ENCODE measurements at regions not wholly inside any gene's neighbourhood (a gene's known extent, or its start where the extent isn't known, plus 50 kb on each side); places are given as distances from the start of the nearest gene placed in this dataset.

DNA sequence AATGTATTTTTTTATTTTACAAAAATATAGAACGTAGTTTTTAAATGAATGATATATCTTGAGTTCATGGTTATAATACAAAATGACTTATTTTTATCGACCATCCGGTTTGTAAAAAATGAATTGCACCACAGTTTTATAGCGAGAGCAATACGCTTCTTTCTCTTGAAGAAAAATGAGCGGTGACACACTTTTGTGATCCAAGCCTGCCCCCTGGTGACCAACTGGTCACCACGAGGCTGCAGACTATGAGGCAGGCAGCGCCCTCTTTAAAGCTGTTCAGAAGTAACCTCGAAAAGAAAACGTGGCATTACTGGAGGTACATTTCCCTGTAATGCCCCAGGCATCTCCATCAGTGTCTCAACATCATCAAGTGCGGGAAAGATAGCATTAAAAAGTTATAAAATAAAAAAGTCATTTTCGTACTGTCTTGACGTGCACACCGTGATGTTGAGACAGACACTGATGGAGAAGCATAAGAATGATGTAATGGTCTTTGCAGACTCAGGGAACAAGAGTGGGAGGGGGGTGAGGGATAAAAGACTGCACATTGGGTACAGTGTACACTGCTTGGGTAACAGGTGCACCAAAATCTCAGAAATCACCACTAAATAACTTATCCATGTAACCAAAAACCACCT is 734.2 kb upstream of the ADAMTS5 start:
- peak; percentile 84 for DNase-seq
- no peaks in the 10 kb centered on the region for H3K9me3 Mint-ChIP-seq (ENCODE audit: unreplicated experiment)
- H3K27ac Mint-ChIP-seq (ENCODE audit: unreplicated experiment): no peak overlapping the region
- no peaks in the 10 kb centered on the region for H3K4me1 Mint-ChIP-seq (ENCODE audit: low read depth, unreplicated experiment)
- TF ChIP-seq, protein P1, sequence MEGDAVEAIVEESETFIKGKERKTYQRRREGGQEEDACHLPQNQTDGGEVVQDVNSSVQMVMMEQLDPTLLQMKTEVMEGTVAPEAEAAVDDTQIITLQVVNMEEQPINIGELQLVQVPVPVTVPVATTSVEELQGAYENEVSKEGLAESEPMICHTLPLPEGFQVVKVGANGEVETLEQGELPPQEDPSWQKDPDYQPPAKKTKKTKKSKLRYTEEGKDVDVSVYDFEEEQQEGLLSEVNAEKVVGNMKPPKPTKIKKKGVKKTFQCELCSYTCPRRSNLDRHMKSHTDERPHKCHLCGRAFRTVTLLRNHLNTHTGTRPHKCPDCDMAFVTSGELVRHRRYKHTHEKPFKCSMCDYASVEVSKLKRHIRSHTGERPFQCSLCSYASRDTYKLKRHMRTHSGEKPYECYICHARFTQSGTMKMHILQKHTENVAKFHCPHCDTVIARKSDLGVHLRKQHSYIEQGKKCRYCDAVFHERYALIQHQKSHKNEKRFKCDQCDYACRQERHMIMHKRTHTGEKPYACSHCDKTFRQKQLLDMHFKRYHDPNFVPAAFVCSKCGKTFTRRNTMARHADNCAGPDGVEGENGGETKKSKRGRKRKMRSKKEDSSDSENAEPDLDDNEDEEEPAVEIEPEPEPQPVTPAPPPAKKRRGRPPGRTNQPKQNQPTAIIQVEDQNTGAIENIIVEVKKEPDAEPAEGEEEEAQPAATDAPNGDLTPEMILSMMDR (IDR thresholded peaks at IDR 0.05; ENCODE audit: partially characterized antibody, unreplicated experiment): peak; percentile 84
- H3K4me3 Mint-ChIP-seq (ENCODE audit: unreplicated experiment): peak overlapping the region; percentile 51
- H3K27me3 Mint-ChIP-seq (ENCODE audit: unreplicated experiment): peaks cover 4% of the 10 kb centered on the region
- no peaks in the 10 kb centered on the region for H3K36me3 Mint-ChIP-seq (ENCODE audit: unreplicated experiment)

DNA sequence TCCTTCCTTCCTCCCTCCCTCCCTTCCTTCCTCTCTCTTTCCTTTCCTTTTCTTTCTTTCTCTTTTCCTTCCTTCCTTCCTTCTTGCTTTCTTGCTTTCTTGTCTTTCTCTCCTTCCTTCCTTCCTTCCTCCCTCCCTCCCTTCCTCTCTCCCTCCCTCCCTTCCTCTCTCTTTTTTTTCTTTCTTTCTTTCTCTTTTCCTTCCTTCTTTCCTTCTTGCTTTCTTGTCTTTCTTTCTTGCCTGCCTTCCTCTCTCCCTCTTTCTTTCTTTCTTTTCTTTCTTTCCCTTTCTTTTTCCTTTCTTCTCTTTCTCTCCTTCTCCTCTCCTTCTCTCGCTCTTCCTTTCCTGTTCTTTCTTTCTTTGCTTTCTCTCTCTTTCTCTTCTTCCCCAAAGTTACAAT is 728.4 kb upstream of the ADAMTS5 start:
- Mint-ChIP-seq H3K4me1 (ENCODE audit: low read depth, unreplicated experiment) (no peaks in the 10 kb centered on the region), H3K36me3 (ENCODE audit: unreplicated experiment) (no peaks in the 10 kb centered on the region), H3K27me3 (ENCODE audit: unreplicated experiment) (peaks cover 1% of the 10 kb centered on the region), H3K4me3 (ENCODE audit: unreplicated experiment) (no peak overlapping the region), H3K9me3 (ENCODE audit: unreplicated experiment) (no peaks in the 10 kb centered on the region), H3K27ac (ENCODE audit: unreplicated experiment) (no peak overlapping the region)
- TF ChIP-seq, protein P1 (IDR thresholded peaks at IDR 0.05; ENCODE audit: partially characterized antibody, unreplicated experiment): no peak
- no peak for DNase-seq

DNA sequence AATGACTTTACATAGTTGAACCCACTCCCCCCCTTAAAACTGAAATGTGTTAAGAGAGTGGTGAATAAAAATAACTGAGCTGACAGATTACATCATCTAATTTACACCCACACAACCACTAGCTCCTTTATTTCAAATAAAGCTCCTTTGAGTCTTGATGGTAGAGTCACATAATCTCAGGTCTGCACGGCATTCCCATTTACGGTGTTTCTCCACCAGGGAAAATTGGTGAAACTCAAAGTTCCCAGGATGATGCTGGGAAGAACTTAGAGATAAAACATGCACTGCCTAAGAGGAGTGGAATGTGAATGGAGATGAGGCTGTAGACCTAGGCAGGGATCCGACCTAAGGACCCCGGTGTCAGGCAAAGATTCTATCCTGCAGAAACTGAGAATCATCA is 727.8 kb upstream of the ADAMTS5 start:
- Mint-ChIP-seq H3K27me3 (ENCODE audit: unreplicated experiment) (peaks cover 1% of the 10 kb centered on the region), H3K36me3 (ENCODE audit: unreplicated experiment) (no peaks in the 10 kb centered on the region), H3K4me3 (ENCODE audit: unreplicated experiment) (no peak overlapping the region), H3K27ac (ENCODE audit: unreplicated experiment) (no peak overlapping the region), H3K9me3 (ENCODE audit: unreplicated experiment) (no peaks in the 10 kb centered on the region), H3K4me1 (ENCODE audit: low read depth, unreplicated experiment) (no peaks in the 10 kb centered on the region)
- TF ChIP-seq, protein P1 (IDR thresholded peaks at IDR 0.05; ENCODE audit: partially characterized antibody, unreplicated experiment): no peak
- no peak for DNase-seq

DNA sequence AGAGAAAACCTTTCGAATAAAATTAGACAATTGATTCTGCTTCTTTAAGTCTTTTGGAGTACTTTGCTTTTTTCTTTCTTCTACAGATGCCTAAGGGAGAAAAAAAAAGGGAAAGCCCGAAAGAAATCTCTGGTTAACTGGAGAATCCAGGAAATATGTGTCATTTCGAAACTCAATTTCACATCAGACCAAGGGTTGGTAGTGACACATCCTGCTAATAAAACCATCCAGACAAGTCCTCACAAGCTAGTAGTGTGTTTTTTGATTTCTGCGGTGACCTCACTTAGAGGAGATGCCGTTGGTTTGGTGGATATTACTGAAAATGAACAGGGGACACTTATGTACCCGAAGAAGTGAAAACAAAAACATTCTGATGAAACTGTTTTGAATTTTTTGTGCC is 726.5 kb upstream of the ADAMTS5 start:
- H3K27ac Mint-ChIP-seq (ENCODE audit: unreplicated experiment): no peak overlapping the region
- TF ChIP-seq, protein P1 (IDR thresholded peaks at IDR 0.05; ENCODE audit: partially characterized antibody, unreplicated experiment): no peak
- no peak for DNase-seq
- no peaks in the 10 kb centered on the region for H3K9me3 Mint-ChIP-seq (ENCODE audit: unreplicated experiment)
- H3K27me3 Mint-ChIP-seq (ENCODE audit: unreplicated experiment): peaks cover 1% of the 10 kb centered on the region
- peaks cover 2% of the 10 kb centered on the region for H3K36me3 Mint-ChIP-seq (ENCODE audit: unreplicated experiment)
- H3K4me1 Mint-ChIP-seq (ENCODE audit: low read depth, unreplicated experiment): no peaks in the 10 kb centered on the region
- no peak overlapping the region for H3K4me3 Mint-ChIP-seq (ENCODE audit: unreplicated experiment)

DNA sequence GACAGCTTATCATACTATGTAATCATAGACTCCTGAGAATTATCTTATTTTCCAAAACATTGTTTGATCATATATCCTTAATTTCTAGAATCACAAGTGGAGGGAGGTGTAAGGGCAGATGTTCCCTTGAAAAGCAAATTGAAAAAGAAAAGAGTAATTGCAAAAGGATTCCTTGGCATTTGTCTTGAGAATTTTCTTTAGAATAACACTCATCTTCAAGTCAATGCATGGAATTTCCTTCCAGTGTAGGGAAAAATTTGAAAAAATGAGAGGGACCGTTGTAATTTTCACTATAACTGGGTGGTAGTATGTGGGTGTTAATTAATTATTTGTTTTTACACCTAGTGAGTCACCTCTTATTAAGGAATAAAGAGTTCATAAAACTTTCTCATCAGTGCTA is 724.6 kb upstream of the ADAMTS5 start:
- TF ChIP-seq, protein P1 (IDR thresholded peaks at IDR 0.05; ENCODE audit: partially characterized antibody, unreplicated experiment): no peak
- Mint-ChIP-seq H3K27ac (ENCODE audit: unreplicated experiment) (no peak overlapping the region), H3K27me3 (ENCODE audit: unreplicated experiment) (peaks cover 1% of the 10 kb centered on the region), H3K36me3 (ENCODE audit: unreplicated experiment) (peaks cover 4% of the 10 kb centered on the region), H3K4me1 (ENCODE audit: low read depth, unreplicated experiment) (no peaks in the 10 kb centered on the region), H3K4me3 (ENCODE audit: unreplicated experiment) (no peak overlapping the region), H3K9me3 (ENCODE audit: unreplicated experiment) (no peaks in the 10 kb centered on the region)
- no peak for DNase-seq
